ENCODE measurements at regions not wholly inside any gene's neighbourhood (a gene's known extent, or its start where the extent isn't known, plus 50 kb on each side); places are given as distances from the start of the nearest gene placed in this dataset.

GRCh38 chr3:112744106-112744505 is 102.6 kb downstream of the CD200R1L start:
- TF ChIP-seq ZFX (IDR thresholded peaks at IDR 0.05) (no peak), CTCF (conservative IDR thresholded peaks at IDR 0.05) (no peak)
- no peak overlapping the region for H3K27ac ChIP-seq

GRCh38 chr3:112742934-112743333 is 102.0 kb upstream of the CCDC80 start:
- TF ChIP-seq CTCF (conservative IDR thresholded peaks at IDR 0.05) (no peak), ZFX (IDR thresholded peaks at IDR 0.05) (no peak)
- no peak overlapping the region for H3K27ac ChIP-seq

- no peak for TF ChIP-seq ZFX (IDR thresholded peaks at IDR 0.05)
- TF ChIP-seq CTCF (conservative IDR thresholded peaks at IDR 0.05) = no peak
- no peak overlapping the region for H3K27ac ChIP-seq
Observed at GRCh38 chr3:112741983-112742382, 101.0 kb upstream of the CCDC80 start.

GRCh38 chr3:112740835-112741234 is 99.9 kb upstream of the CCDC80 start:
- TF ChIP-seq CTCF (conservative IDR thresholded peaks at IDR 0.05) (no peak), ZFX (IDR thresholded peaks at IDR 0.05) (no peak)
- no peak overlapping the region for H3K27ac ChIP-seq

- TF ChIP-seq ZFX (IDR thresholded peaks at IDR 0.05) (no peak), CTCF (conservative IDR thresholded peaks at IDR 0.05) (no peak)
- no peak overlapping the region for H3K27ac ChIP-seq
Observed at GRCh38 chr3:112739252-112739965, 98.5 kb upstream of the CCDC80 start.

GRCh38 chr3:112738366-112738765 is 97.4 kb upstream of the CCDC80 start:
- no peak overlapping the region for H3K27ac ChIP-seq
- TF ChIP-seq ZFX (IDR thresholded peaks at IDR 0.05) (no peak), CTCF (conservative IDR thresholded peaks at IDR 0.05) (no peak)

- TF ChIP-seq CTCF (conservative IDR thresholded peaks at IDR 0.05) = no peak
- TF ChIP-seq ZFX (IDR thresholded peaks at IDR 0.05) = no peak
- no peak overlapping the region for H3K27ac ChIP-seq
Observed at GRCh38 chr3:112736805-112737566, 96.0 kb upstream of the CCDC80 start.

Measured in C4-2B (cell line).